ENCODE measurements at regions not wholly inside any gene's neighbourhood (a gene's known extent, or its start where the extent isn't known, plus 50 kb on each side); places are given as distances from the start of the nearest gene placed in this dataset.

- Histone ChIP-seq H3K4ac (ENCODE audit: low read depth in 1 of 2, low read length in 2 of 2) (no peak overlapping the region), H3K4me1 (ENCODE audit: control insufficient read depth, insufficient read depth, low read depth, low read length) (no peaks in the 10 kb centered on the region), H4K8ac (ENCODE audit: low read length) (no peak overlapping the region), H3K27ac (ENCODE audit: low read length, poor library complexity, severe bottlenecking) (no peak overlapping the region), H2BK12ac (ENCODE audit: low read length in 2 of 2) (no peak overlapping the region), H3K9ac (ENCODE audit: low read length) (no peak overlapping the region), H3K23ac (ENCODE audit: low read length in 2 of 2) (no peak overlapping the region), H2AFZ (ENCODE audit: low read depth, low read length) (no peak overlapping the region), H3K18ac (ENCODE audit: low read depth in 1 of 2, low read length in 2 of 2) (no peak overlapping the region), H3K79me1 (replicated peaks; ENCODE audit: low read length, poor library complexity, severe bottlenecking) (no peaks in the 10 kb centered on the region), H3K14ac (ENCODE audit: low read length in 2 of 2) (no peak overlapping the region), H2BK120ac (ENCODE audit: low read depth, low read length) (no peak overlapping the region), H3K9me3 (ENCODE audit: control insufficient read depth, low read length) (no peaks in the 10 kb centered on the region), H3K36me3 (ENCODE audit: control insufficient read depth in 1 of 2, insufficient read depth in 2 of 2, low read depth in 1 of 2, low read length in 2 of 2) (no peaks in the 10 kb centered on the region), H2BK15ac (ENCODE audit: low read depth, poor library complexity, severe bottlenecking) (no peak overlapping the region), H3K4me3 (ENCODE audit: insufficient read depth in 1 of 2, low read depth in 1 of 2, low read length in 2 of 2) (no peak overlapping the region), H2AK5ac (ENCODE audit: low read length, severe bottlenecking) (no peak overlapping the region), H2BK5ac (ENCODE audit: low read depth, low read length, poor library complexity, severe bottlenecking) (no peak overlapping the region), H4K91ac (ENCODE audit: low read length) (no peak overlapping the region), H3K27me3 (ENCODE audit: control insufficient read depth in 1 of 2, insufficient read depth in 1 of 2, low read length in 2 of 2) (peaks cover 0 to 2% of the 10 kb centered on the region in 2 experiments), H3K4me2 (ENCODE audit: low read length, poor library complexity, severe bottlenecking) (no peak overlapping the region)
- no peak for DNase-seq
- 72% methylated on average over 11 of the region's 12 CpGs for WGBS
Observed at GRCh38 chr10:128709686-128710085, 583.5 kb upstream of the MKI67 start.

GRCh38 chr10:128710098-128710797 is 584.0 kb upstream of the MKI67 start:
- no peak overlapping the region for H3K4ac ChIP-seq (ENCODE audit: low read depth in 1 of 2, low read length in 2 of 2)
- H3K4me2 ChIP-seq (ENCODE audit: low read length, poor library complexity, severe bottlenecking): no peak overlapping the region
- no peaks in the 10 kb centered on the region for H3K4me1 ChIP-seq (ENCODE audit: control insufficient read depth, insufficient read depth, low read depth, low read length)
- H3K14ac ChIP-seq (ENCODE audit: low read length in 2 of 2): no peak overlapping the region
- H2BK120ac ChIP-seq (ENCODE audit: low read depth, low read length): no peak overlapping the region
- H4K91ac ChIP-seq (ENCODE audit: low read length): no peak overlapping the region
- no peaks in the 10 kb centered on the region for H3K36me3 ChIP-seq (ENCODE audit: control insufficient read depth in 1 of 2, insufficient read depth in 2 of 2, low read depth in 1 of 2, low read length in 2 of 2)
- H3K9me3 ChIP-seq (ENCODE audit: control insufficient read depth, low read length): no peaks in the 10 kb centered on the region
- DNase-seq: no peak
- no peak overlapping the region for H4K8ac ChIP-seq (ENCODE audit: low read length)
- H3K23ac ChIP-seq (ENCODE audit: low read length in 2 of 2): no peak overlapping the region
- no peak overlapping the region for H2BK15ac ChIP-seq (ENCODE audit: low read depth, poor library complexity, severe bottlenecking)
- no peak overlapping the region for H2AFZ ChIP-seq (ENCODE audit: low read depth, low read length)
- no peak overlapping the region for H3K27ac ChIP-seq (ENCODE audit: low read length, poor library complexity, severe bottlenecking)
- H3K27me3 ChIP-seq (ENCODE audit: control insufficient read depth in 1 of 2, insufficient read depth in 1 of 2, low read length in 2 of 2): peaks cover 0 to 2% of the 10 kb centered on the region in 2 experiments
- H3K9ac ChIP-seq (ENCODE audit: low read length): no peak overlapping the region
- H3K79me1 ChIP-seq (replicated peaks; ENCODE audit: low read length, poor library complexity, severe bottlenecking): no peaks in the 10 kb centered on the region
- H3K18ac ChIP-seq (ENCODE audit: low read depth in 1 of 2, low read length in 2 of 2): no peak overlapping the region
- H2AK5ac ChIP-seq (ENCODE audit: low read length, severe bottlenecking): no peak overlapping the region
- WGBS: 75% methylated on average over 47 of the region's 49 CpGs
- H2BK12ac ChIP-seq (ENCODE audit: low read length in 2 of 2): no peak overlapping the region
- H3K4me3 ChIP-seq (ENCODE audit: insufficient read depth in 1 of 2, low read depth in 1 of 2, low read length in 2 of 2): no peak overlapping the region
- no peak overlapping the region for H2BK5ac ChIP-seq (ENCODE audit: low read depth, low read length, poor library complexity, severe bottlenecking)

- Histone ChIP-seq H2AK5ac (ENCODE audit: low read length, severe bottlenecking) (no peak overlapping the region), H3K27me3 (ENCODE audit: control insufficient read depth in 1 of 2, insufficient read depth in 1 of 2, low read length in 2 of 2) (peaks cover 0 to 2% of the 10 kb centered on the region in 2 experiments), H4K91ac (ENCODE audit: low read length) (no peak overlapping the region), H3K14ac (ENCODE audit: low read length in 2 of 2) (no peak overlapping the region), H3K9ac (ENCODE audit: low read length) (no peak overlapping the region), H2BK5ac (ENCODE audit: low read depth, low read length, poor library complexity, severe bottlenecking) (no peak overlapping the region), H3K4me3 (ENCODE audit: insufficient read depth in 1 of 2, low read depth in 1 of 2, low read length in 2 of 2) (no peak overlapping the region), H3K23ac (ENCODE audit: low read length in 2 of 2) (no peak overlapping the region), H2BK15ac (ENCODE audit: low read depth, poor library complexity, severe bottlenecking) (no peak overlapping the region), H3K4me2 (ENCODE audit: low read length, poor library complexity, severe bottlenecking) (no peak overlapping the region), H3K18ac (ENCODE audit: low read depth in 1 of 2, low read length in 2 of 2) (no peak overlapping the region), H2BK120ac (ENCODE audit: low read depth, low read length) (no peak overlapping the region), H3K4me1 (ENCODE audit: control insufficient read depth, insufficient read depth, low read depth, low read length) (no peaks in the 10 kb centered on the region), H3K36me3 (ENCODE audit: control insufficient read depth in 1 of 2, insufficient read depth in 2 of 2, low read depth in 1 of 2, low read length in 2 of 2) (no peaks in the 10 kb centered on the region), H3K27ac (ENCODE audit: low read length, poor library complexity, severe bottlenecking) (no peak overlapping the region), H3K9me3 (ENCODE audit: control insufficient read depth, low read length) (no peaks in the 10 kb centered on the region), H2BK12ac (ENCODE audit: low read length in 2 of 2) (no peak overlapping the region), H2AFZ (ENCODE audit: low read depth, low read length) (no peak overlapping the region), H4K8ac (ENCODE audit: low read length) (no peak overlapping the region), H3K4ac (ENCODE audit: low read depth in 1 of 2, low read length in 2 of 2) (no peak overlapping the region), H3K79me1 (replicated peaks; ENCODE audit: low read length, poor library complexity, severe bottlenecking) (no peaks in the 10 kb centered on the region)
- DNase-seq: no peak
- WGBS: 74% methylated on average over 7 of the region's 8 CpGs
Observed at GRCh38 chr10:128710798-128711183, 584.6 kb upstream of the MKI67 start.

- no peaks in the 10 kb centered on the region for H3K9me3 ChIP-seq (ENCODE audit: control insufficient read depth, low read length)
Observed at GRCh38 chr10:128711806-128712205, 585.6 kb upstream of the MKI67 start.

More at GRCh38 chr10:128711806-128712205, 585.6 kb upstream of the MKI67 start:
- Histone ChIP-seq H3K18ac (ENCODE audit: low read depth in 1 of 2, low read length in 2 of 2) (no peak overlapping the region), H2AK5ac (ENCODE audit: low read length, severe bottlenecking) (no peak overlapping the region), H2BK15ac (ENCODE audit: low read depth, poor library complexity, severe bottlenecking) (no peak overlapping the region), H3K9ac (ENCODE audit: low read length) (no peak overlapping the region), H4K8ac (ENCODE audit: low read length) (no peak overlapping the region), H2BK5ac (ENCODE audit: low read depth, low read length, poor library complexity, severe bottlenecking) (no peak overlapping the region), H3K4ac (ENCODE audit: low read depth in 1 of 2, low read length in 2 of 2) (no peak overlapping the region), H3K4me2 (ENCODE audit: low read length, poor library complexity, severe bottlenecking) (no peak overlapping the region), H2AFZ (ENCODE audit: low read depth, low read length) (no peak overlapping the region), H3K36me3 (ENCODE audit: control insufficient read depth in 1 of 2, insufficient read depth in 2 of 2, low read depth in 1 of 2, low read length in 2 of 2) (no peaks in the 10 kb centered on the region), H4K91ac (ENCODE audit: low read length) (no peak overlapping the region), H2BK120ac (ENCODE audit: low read depth, low read length) (no peak overlapping the region), H2BK12ac (ENCODE audit: low read length in 2 of 2) (no peak overlapping the region), H3K27me3 (ENCODE audit: control insufficient read depth in 1 of 2, insufficient read depth in 1 of 2, low read length in 2 of 2) (peaks cover 0 to 2% of the 10 kb centered on the region in 2 experiments), H3K23ac (ENCODE audit: low read length in 2 of 2) (no peak overlapping the region), H3K27ac (ENCODE audit: low read length, poor library complexity, severe bottlenecking) (no peak overlapping the region), H3K79me1 (replicated peaks; ENCODE audit: low read length, poor library complexity, severe bottlenecking) (no peaks in the 10 kb centered on the region), H3K4me3 (ENCODE audit: insufficient read depth in 1 of 2, low read depth in 1 of 2, low read length in 2 of 2) (no peak overlapping the region), H3K4me1 (ENCODE audit: control insufficient read depth, insufficient read depth, low read depth, low read length) (no peaks in the 10 kb centered on the region), H3K14ac (ENCODE audit: low read length in 2 of 2) (no peak overlapping the region)
- DNase-seq: no peak
- WGBS: 86% methylated on average over 9 of the region's 9 CpGs

Data from mesenchymal stem cell (in vitro differentiated cells and primary cell).